ENCODE measurements at regions not wholly inside any gene's neighbourhood (a gene's known extent, or its start where the extent isn't known, plus 50 kb on each side); places are given as distances from the start of the nearest gene placed in this dataset.

DNA sequence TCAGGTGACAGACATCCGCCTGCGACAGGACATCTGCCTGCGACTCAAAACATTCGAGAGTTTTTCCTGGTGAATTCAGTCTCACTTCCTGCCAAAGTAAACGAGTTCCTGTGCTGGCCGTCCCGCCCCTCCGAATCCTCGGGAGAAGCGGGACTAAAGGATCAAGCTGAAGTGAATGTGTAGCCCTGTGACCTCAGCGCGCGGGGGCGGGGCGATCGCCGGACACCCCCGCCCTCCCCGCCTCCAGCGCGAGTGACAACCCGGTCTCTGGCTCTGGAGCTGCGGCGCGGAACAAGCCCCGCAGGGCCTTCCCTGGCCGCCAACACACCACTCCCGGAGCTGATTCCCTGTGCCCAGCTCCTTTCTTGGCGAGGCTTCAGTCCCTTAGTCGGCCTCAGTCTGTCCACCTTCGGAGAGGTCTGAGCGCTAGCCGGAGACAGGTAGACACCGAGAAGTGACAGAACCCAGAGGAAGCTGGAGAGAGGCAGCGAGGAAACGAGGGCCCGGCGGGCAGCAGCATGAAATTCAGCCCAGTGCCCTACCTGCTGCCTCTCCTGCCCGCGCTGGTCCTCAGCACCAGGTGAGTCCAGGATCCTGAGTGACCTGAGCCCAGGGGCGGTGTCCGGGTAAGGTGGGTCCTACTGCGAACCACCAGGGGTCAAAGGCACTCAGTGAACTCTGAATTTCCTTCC is 766.4 kb upstream of the LUZP2 start:
- Mint-ChIP-seq H3K9me3 (peaks cover 2% of the 10 kb centered on the region), H3K4me1 (no peaks in the 10 kb centered on the region), H3K36me3 (ENCODE audit: low read depth) (no peaks in the 10 kb centered on the region), H3K27ac (no peak overlapping the region), H3K4me3 (no peak overlapping the region), H3K27me3 (no peaks in the 10 kb centered on the region)
- intact Hi-C loops (cut with micrococcal nuclease) = no loop called here
- CTCF ChIA-PET = no interaction called here
- no peak for ATAC-seq (ENCODE audit: low read depth)
- TF ChIP-seq, protein P1, sequence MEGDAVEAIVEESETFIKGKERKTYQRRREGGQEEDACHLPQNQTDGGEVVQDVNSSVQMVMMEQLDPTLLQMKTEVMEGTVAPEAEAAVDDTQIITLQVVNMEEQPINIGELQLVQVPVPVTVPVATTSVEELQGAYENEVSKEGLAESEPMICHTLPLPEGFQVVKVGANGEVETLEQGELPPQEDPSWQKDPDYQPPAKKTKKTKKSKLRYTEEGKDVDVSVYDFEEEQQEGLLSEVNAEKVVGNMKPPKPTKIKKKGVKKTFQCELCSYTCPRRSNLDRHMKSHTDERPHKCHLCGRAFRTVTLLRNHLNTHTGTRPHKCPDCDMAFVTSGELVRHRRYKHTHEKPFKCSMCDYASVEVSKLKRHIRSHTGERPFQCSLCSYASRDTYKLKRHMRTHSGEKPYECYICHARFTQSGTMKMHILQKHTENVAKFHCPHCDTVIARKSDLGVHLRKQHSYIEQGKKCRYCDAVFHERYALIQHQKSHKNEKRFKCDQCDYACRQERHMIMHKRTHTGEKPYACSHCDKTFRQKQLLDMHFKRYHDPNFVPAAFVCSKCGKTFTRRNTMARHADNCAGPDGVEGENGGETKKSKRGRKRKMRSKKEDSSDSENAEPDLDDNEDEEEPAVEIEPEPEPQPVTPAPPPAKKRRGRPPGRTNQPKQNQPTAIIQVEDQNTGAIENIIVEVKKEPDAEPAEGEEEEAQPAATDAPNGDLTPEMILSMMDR (IDR thresholded peaks at IDR 0.05) = no peak
- no peak for DNase-seq
- POLR2A ChIA-PET = no interaction called here

- no peaks in the 10 kb centered on the region for H3K27me3 Mint-ChIP-seq
- DNase-seq (no peak), ATAC-seq (ENCODE audit: low read depth) (no peak)
- TF ChIP-seq, protein P1 (IDR thresholded peaks at IDR 0.05) = no peak
- H3K27ac Mint-ChIP-seq = no peak overlapping the region
- peaks cover 5% of the 10 kb centered on the region for H3K9me3 Mint-ChIP-seq
- no peaks in the 10 kb centered on the region for H3K36me3 Mint-ChIP-seq (ENCODE audit: low read depth)
- ChIA-PET CTCF (no interaction called here), POLR2A (no interaction called here)
- H3K4me3 Mint-ChIP-seq = no peak overlapping the region
- intact Hi-C loops (cut with micrococcal nuclease) = no loop called here
- H3K4me1 Mint-ChIP-seq = no peaks in the 10 kb centered on the region
Measured at GRCh38 chr11:23732026-23732425, 764.8 kb upstream of the LUZP2 start.

DNA sequence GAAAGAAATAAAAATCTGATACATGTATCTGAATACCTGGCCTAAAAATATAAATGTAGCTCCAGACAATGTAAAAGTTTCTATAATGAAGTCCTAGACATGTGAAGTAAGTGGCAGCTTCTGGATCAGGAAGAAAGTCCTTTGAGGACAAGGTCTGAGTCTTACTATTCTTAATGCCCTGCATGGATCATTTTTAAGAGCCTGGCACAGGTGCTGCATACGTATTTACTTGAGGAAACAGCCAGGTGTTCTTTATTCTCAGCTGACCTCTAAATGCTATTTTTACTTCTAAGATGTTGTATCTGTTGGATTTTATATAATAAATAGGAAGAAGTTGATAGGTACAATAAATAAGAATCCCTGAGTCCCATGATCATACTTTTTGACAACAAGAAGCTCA is 750.0 kb upstream of the LUZP2 start:
- no peaks in the 10 kb centered on the region for H3K9me3 Mint-ChIP-seq
- intact Hi-C loops (cut with micrococcal nuclease) = loop anchor here (1.0 kb wide), 1 partner anchor 8 kb away; no protein-coding TSS in a partner anchor
- no peaks in the 10 kb centered on the region for H3K4me1 Mint-ChIP-seq
- DNase-seq = no peak
- ChIA-PET POLR2A (no interaction called here), CTCF (no interaction called here)
- H3K27me3 Mint-ChIP-seq = no peaks in the 10 kb centered on the region
- TF ChIP-seq, protein P1 (IDR thresholded peaks at IDR 0.05) = no peak
- H3K4me3 Mint-ChIP-seq = no peak overlapping the region
- ATAC-seq (ENCODE audit: low read depth) = no peak
- H3K27ac Mint-ChIP-seq = no peak overlapping the region
- H3K36me3 Mint-ChIP-seq (ENCODE audit: low read depth) = no peaks in the 10 kb centered on the region

DNA sequence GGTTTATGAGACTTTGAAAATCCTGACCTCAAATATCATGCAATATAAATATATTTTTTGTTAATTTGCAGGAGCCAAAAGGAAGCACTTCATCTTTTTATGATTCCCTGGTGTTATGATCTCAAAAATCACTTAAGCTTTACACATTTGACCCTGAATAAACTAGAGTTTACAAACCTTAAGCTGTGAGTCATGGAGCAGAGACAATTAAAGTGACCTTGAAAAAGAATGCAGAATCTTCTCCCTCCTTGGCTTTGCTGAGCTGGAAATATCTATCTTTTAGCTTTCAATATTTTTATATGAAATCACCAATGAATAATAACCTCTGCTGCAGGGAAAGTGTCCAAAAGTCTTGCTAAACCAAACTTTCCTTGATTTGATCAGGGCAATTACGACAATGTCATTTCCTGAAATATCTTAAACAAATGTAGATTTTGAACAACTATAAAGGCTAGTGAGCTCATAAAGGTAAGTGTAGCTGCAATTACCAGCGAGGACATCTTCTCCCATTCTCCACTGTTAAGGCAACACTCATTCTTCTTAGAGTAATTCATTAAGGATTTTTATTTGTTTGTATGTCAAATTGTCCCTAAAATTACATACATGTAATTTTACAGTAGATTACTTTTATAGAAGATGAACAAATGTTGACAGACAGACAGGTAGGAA is 747.0 kb upstream of the LUZP2 start:
- TF ChIP-seq, protein P1 (IDR thresholded peaks at IDR 0.05) = no peak
- ATAC-seq (ENCODE audit: low read depth) (no peak), DNase-seq (no peak)
- POLR2A ChIA-PET = no interaction called here
- Mint-ChIP-seq H3K27ac (no peak overlapping the region), H3K27me3 (no peaks in the 10 kb centered on the region), H3K36me3 (ENCODE audit: low read depth) (no peaks in the 10 kb centered on the region), H3K9me3 (no peaks in the 10 kb centered on the region), H3K4me1 (no peaks in the 10 kb centered on the region), H3K4me3 (no peak overlapping the region)
- CTCF ChIA-PET = no interaction called here
- intact Hi-C loops (cut with micrococcal nuclease) = no loop called here

DNA sequence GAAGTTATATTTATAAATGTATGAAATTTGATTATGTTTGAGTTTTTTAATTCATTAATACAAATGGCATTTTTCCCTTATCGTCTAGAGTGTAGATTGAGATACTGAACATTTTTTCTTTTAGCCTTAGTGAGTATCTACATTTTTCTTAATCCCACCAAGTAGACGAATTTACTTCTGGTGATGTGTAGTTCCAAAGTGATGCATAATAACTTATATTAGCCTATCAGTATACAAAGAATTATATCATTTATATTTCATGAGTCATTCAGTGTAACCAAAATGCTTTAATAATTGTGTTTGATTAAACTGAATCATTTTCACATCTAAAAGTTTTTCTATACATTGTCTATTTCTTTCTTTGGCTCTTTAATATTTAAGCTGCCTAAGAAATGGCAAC is 745.6 kb upstream of the LUZP2 start:
- Mint-ChIP-seq H3K4me3 (no peak overlapping the region), H3K4me1 (no peaks in the 10 kb centered on the region), H3K27me3 (no peaks in the 10 kb centered on the region), H3K36me3 (ENCODE audit: low read depth) (no peaks in the 10 kb centered on the region), H3K9me3 (no peaks in the 10 kb centered on the region), H3K27ac (no peak overlapping the region)
- POLR2A ChIA-PET = no interaction called here
- intact Hi-C loops (cut with micrococcal nuclease) = no loop called here
- ATAC-seq (ENCODE audit: low read depth) (no peak), DNase-seq (no peak)
- TF ChIP-seq, protein P1 (IDR thresholded peaks at IDR 0.05) = no peak
- CTCF ChIA-PET = no interaction called here
